Panc1 (cell line): ENCODE measurements at regions not wholly inside any gene's neighbourhood (a gene's known extent, or its start where the extent isn't known, plus 50 kb on each side); places are given as distances from the start of the nearest gene placed in this dataset.

Experiments used
- ATAC-seq: fragments of 200-7000 bp; cut with Tn5 transposase; 2 replicates; pipeline ENCODE4 v1.9.1; 2020; ENCODE audit warnings: mild to moderate bottlenecking, moderate library complexity
- BruUV-seq: library from RNA; stranded (reverse); fragments of 400-500 nt; replicated peaks from 2 replicates; lab custom pipeline; 2021; lab: Mats Ljungman, UMichigan
- CTCF ChIA-PET: fragments of 300-600 bp; sonication (Branson Sonifier 250); formaldehyde crosslinking; loops from one replicate; lab custom pipeline; 2022; ENCODE audit warnings: antibody characterized with exemption; lab: Charles Lee
- POLR2A ChIA-PET: fragments of 300-600 bp; sonication (Branson Sonifier 250); formaldehyde crosslinking; loops from one replicate; lab custom pipeline; 2022; ENCODE audit warnings: antibody characterized with exemption; lab: Charles Lee
- DNase-seq: peaks from one replicate; pipeline ENCODE4 v3.0.0-alpha.2; 2010; ENCODE audit warnings: low read depth, low spot score
- H3K27ac ChIP-seq: 2 replicates; pipeline ENCODE4 v1.5.1; 2011; ENCODE audit warnings: mild to moderate bottlenecking, low read length, inconsistent platforms
- H3K27me3 ChIP-seq: fragments of 200-500 bp; sonication (Bioruptor generic); 2 replicates; pipeline ENCODE4 v1.6.0; 2014; ENCODE audit warnings: low read length, inconsistent platforms; ENCODE audit not compliant: control insufficient read depth, insufficient read depth
- H3K36me3 ChIP-seq: fragments of 200-500 bp; sonication (Bioruptor generic); 2 replicates; pipeline ENCODE4 v1.5.1; 2014; ENCODE audit warnings: inconsistent platforms, mild to moderate bottlenecking, low read length, moderate library complexity; ENCODE audit not compliant: control insufficient read depth, insufficient read depth
- H3K4me1 ChIP-seq: 2 replicates; pipeline ENCODE4 v1.5.1; 2011; ENCODE audit warnings: inconsistent platforms, mild to moderate bottlenecking, low read length, moderate library complexity; ENCODE audit not compliant: control insufficient read depth, insufficient read depth
- H3K4me3 ChIP-seq, 2 experiments: 2 replicates each; pipeline ENCODE4 v1.5.1; 2011 to 2012; ENCODE audit warnings: low read depth in 2 of 2, low read length in 2 of 2, mild to moderate bottlenecking in 2 of 2, inconsistent platforms in 1 of 2, moderate library complexity in 1 of 2
- H3K9me3 ChIP-seq: fragments of 200-500 bp; sonication (Bioruptor generic); 2 replicates; pipeline ENCODE4 v1.5.1; 2014; ENCODE audit warnings: low read depth, mild to moderate bottlenecking, inconsistent platforms, low read length, moderate library complexity; ENCODE audit not compliant: control insufficient read depth, insufficient read depth
- CTCF ChIP-seq: fragments of 450-650 bp; IDR thresholded peaks from 2 replicates; pipeline ENCODE4 v1.5.1; 2017; ENCODE audit warnings: mild to moderate bottlenecking
- POLR2AphosphoS5 ChIP-seq: IDR thresholded peaks from 2 replicates; pipeline ENCODE4 v1.6.1; 2012; ENCODE audit warnings: mild to moderate bottlenecking, low read depth, low read length, moderate library complexity
- REST ChIP-seq, 2 experiments: IDR thresholded peaks; 2 replicates each; pipeline ENCODE4 v1.6.1; 2011 to 2012; ENCODE audit warnings: low read depth in 2 of 2, control low read depth in 1 of 2, low read length in 1 of 2, mild to moderate bottlenecking in 1 of 2, moderate library complexity in 1 of 2; ENCODE audit not compliant: insufficient read depth in 1 of 2
- SIN3A ChIP-seq: IDR thresholded peaks from 2 replicates; pipeline ENCODE4 v1.6.1; 2012; ENCODE audit warnings: low read depth, mild to moderate bottlenecking, low read length, moderate library complexity, borderline replicate concordance; ENCODE audit not compliant: insufficient read depth
- TCF7L2 ChIP-seq: IDR thresholded peaks from 2 replicates; pipeline ENCODE4 v1.6.1; 2011; ENCODE audit warnings: mild to moderate bottlenecking, low read depth, low read length, inconsistent platforms
- in situ Hi-C: cut with HindIII; loops from 2 replicates; pipeline ENCODE4 v1.10.0; 2016; ENCODE audit warnings: low sequenced_read_pairs, low pct_unique_long_range_greater_than_20kb
- intact Hi-C: fragments of 100-400 bp; cut with micrococcal nuclease; formaldehyde crosslinking; loops from one replicate; pipeline ENCODE4 v1.10.0; 2022; ENCODE audit not compliant: unreplicated experiment

DNA sequence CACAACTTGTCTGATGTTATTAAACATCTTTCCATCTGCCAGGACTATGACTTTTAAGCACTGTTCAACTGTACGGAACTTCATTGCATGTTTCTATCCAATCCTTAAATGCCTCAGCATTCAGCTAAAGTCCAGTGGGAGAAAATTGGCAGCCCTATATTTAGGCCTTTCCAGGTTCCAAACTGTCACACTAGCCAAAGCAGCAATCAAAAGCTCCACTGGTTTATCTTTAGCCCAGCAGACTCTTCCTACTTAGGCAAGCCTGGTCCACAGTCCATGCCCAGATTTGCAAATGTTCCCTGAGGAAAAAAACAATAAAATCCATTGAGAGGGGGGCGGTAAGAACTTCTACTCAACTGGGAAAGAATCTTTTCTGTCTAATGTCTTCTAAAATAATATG, 349.1 kb upstream of the GJE1 start:
- DNase-seq (no peak), ATAC-seq (no peak)
- intact Hi-C loops: no loop called here
- peaks cover 4% of the 10 kb centered on the region; the same call in 1 of the 2 replicates for H3K9me3 ChIP-seq
- no peaks in the 10 kb centered on the region for H3K27me3 ChIP-seq
- in situ Hi-C loops: no loop called here
- ChIA-PET CTCF (no interaction called here), POLR2A (no interaction called here)
- no peak overlapping the region for H3K4me3 ChIP-seq
- H3K4me1 ChIP-seq: no peaks in the 10 kb centered on the region
- no peaks in the 10 kb centered on the region for H3K36me3 ChIP-seq
- TF ChIP-seq TCF7L2: no peak
- no peak for TF ChIP-seq CTCF
- TF ChIP-seq POLR2AphosphoS5: no peak
- TF ChIP-seq REST (IDR thresholded peaks at IDR 0.05; ENCODE audit: insufficient read depth in 1 of 2, low read depth in 2 of 2, low read length in 1 of 2): no peak
- no peak for TF ChIP-seq SIN3A
- no TSS peak for BruUV-seq
- H3K27ac ChIP-seq: no peak overlapping the region

- in situ Hi-C loops: no loop called here
- Histone ChIP-seq H3K4me1 (no peaks in the 10 kb centered on the region), H3K36me3 (no peaks in the 10 kb centered on the region), H3K27me3 (no peaks in the 10 kb centered on the region), H3K4me3 (no peak overlapping the region), H3K27ac (no peak overlapping the region), H3K9me3 (peaks cover 4% of the 10 kb centered on the region; the same call in 1 of the 2 replicates)
- BruUV-seq: no TSS peak
- ChIA-PET CTCF (no interaction called here), POLR2A (no interaction called here)
- no peak for DNase-seq
- ATAC-seq: no peak
- TF ChIP-seq POLR2AphosphoS5 (no peak), SIN3A (no peak), TCF7L2 (no peak), CTCF (no peak), REST (IDR thresholded peaks at IDR 0.05; ENCODE audit: insufficient read depth in 1 of 2, low read depth in 2 of 2, low read length in 1 of 2) (no peak)
- intact Hi-C loops: no loop called here
Observed at GRCh38 chr6:141780296-141780695, 352.4 kb upstream of the GJE1 start.
